HG03066 (cell line): ENCODE measurements at regions not wholly inside any gene's neighbourhood (a gene's known extent, or its start where the extent isn't known, plus 50 kb on each side); places are given as distances from the start of the nearest gene placed in this dataset.
"Not testable (repeated sequence)": the region's sequence is repeated elsewhere in the genome, so short reads cannot be mapped to it uniquely, and the experiment has no call there.

ENCODE experiments used
- ATAC-seq: cut with Tn5 transposase; IDR thresholded peaks from one replicate; pipeline ENCODE4 v1.9.1; 2021; ENCODE audit warnings: low read depth; ENCODE audit not compliant: unreplicated experiment

DNA sequence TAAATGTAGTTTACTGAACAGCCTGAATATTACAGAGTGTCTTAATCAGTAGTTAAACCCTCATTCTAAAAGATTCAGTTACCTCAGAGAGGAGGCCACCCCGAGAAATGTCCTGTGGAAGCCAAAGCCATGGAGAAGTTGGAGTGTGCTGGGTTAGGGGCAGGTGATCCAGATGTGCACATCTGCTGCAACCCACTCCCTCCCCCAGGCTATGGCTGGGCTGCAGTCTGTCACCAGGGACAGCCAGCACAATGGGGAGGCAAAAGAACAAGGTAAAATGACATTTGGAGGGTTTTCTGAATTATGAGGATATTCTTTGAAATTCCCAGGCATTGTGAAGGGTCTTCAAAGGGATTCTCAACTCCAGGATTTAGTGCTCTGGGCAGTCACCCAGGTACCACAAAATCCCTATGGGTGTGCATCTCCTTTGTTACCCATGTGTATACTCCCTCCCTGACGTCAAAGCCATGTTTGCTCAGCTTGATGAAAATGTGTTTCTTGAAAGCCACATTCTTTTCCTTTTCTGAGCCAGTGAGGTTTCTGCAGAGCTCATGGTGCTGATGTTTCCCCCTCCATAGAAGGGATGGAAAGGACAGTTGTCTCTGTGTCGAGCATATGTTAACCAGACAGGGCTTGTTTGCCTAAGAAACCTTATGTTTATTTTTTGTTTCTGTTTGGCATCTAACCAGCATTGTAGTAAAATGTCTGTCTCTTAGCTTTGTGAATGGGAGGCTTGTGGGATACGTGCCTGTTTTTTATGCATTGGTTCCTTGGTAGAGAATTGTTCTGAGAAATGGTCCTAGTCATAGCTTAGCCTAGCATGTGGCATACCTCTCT, 212.3 kb upstream of the TBX18 start:
- no peak for ATAC-seq

DNA sequence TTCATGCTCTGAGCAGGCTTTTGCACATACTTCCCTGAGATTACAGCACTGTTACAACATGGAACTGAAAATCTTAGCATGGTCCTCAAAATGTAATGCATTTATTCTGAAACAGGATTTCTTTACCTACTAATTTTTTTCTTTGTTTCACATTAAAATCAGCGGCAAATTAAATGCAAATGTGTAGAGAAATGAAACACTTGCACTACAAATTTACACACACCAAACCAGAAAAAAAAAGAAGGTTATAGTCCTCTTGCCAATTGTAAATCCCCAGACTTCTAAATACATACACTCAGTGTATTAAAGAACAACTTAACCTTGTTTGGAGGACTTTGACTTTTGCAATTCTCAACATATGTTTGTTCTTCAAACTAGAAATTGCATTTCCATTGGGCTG, 210.9 kb upstream of the TBX18 start:
- ATAC-seq: no peak

DNA sequence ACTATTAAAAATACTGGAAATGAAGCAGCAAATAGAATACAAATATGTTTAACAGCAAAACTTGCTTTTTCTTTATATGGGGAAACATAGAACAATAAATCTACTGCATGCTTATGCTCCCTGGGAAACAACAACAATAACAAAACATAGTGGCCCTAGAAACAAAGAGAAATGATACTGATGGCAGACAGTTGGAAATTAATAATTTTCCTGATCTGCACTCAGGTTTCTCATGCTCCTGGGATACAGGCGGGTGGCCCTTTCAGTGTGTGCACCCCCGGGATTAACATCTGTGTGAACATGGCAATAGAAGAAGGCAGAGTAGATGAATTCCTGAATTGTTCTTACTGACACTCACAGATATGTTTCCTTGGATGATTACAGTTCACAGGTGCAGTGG, 209.2 kb upstream of the TBX18 start:
- ATAC-seq: no peak

DNA sequence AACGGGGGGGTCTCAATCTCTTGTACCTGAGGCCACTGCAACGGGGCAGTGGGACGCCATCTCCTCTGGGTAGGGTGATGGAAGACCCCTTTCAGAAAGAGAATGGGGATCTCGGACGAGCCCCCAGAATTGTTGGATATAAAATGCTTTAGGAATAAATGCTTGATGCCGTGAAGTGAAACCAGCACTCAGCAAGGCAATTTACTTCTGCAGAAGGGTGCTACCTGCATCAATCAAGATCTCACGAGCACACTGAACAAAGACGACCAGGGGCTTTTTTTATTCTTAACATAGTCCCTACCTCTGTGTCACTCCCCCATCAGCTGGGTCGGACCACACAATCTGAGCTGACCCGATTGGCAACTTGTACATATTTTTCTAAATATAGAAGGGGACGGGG, 203.6 kb upstream of the TBX18 start:
- ATAC-seq: no peak

DNA sequence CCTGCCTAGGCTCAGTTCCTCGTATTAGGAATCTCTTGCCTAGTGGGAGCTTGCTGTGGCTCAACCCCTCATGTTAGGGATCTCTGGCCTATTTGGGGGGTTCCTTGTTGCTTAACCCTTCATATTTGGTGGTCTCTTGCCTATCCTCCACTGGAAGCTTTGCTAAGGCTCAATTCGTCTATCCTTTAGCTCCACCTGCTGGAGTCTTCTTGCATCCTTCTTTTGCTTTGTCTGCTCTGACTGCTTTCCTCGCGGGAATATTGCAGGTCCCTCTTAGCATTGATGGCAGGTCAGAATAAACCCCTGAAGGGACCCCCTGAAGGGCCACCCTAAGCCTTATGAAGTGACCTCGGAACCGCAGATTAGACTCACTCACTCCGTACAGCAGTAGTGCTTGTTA, 203.0 kb upstream of the TBX18 start:
- no peak for ATAC-seq

DNA sequence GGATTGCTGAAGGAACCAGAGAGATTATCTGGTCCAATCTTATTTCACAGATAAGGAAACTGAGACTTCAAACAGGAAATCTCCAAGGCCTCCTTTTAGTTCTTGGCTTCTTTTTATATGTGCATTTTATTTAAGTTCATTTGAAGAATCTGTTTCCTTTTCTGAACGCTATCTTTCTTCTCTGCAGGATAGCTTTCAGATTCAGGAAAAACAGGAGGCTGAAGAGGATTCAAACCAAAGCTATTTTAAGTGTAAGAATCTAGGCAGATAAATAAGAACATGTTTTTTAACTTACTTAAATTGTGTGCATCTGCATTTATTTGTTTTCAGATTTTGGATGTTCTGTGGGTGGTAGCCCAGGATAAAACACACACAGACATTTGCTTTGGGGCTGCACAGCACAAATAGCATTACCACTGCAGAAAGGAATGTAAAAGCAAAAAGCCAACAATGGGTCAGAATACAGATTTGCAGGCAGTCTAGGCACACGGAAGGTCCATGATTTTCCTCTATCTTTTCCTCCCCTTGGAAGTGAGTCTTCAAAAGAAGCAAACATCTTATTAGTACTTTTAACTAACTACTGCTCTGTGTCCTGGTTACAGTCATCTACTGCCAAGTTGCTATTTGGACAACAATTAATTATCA, 188.8 kb upstream of the TBX18 start:
- ATAC-seq: no peak

DNA sequence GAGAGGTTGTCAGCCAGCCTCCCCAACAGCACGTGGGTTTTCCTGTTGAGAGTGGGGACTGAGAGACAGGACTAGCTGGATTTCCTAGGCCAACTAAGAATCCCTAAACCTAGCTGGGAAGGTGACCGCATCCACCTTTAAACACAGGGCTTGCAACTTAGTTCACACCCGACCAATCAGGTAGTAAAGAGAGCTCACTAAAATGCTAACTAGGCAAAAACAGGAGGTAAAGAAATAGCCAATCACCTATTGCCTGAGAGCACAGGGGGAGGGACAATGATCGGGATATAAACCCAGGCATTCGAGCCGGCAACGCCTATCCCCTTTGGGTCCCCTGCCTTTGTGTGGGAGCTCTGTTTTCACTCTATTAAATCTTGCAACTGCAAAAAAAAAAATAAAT, 180.5 kb upstream of the TBX18 start:
- ATAC-seq: not testable (repeated sequence)

DNA sequence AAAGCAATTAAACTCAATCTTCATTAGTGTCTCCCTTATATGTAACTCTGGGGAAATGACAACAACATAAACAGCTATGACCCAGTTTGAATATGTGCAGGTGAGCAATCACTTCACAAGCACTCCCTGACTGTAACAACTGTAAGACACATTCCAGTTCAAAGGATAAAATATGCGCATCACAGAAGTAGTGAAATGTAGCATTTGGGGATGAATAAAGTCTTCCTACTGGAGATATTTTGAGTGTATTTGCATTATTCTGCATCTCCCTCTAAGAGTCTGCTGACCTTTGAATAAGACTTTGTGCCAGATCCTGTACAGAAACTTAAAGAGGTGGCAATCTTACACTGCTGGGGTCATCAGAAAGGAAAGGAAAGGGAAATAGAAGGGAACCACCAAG, 179.5 kb upstream of the TBX18 start:
- no peak for ATAC-seq

DNA sequence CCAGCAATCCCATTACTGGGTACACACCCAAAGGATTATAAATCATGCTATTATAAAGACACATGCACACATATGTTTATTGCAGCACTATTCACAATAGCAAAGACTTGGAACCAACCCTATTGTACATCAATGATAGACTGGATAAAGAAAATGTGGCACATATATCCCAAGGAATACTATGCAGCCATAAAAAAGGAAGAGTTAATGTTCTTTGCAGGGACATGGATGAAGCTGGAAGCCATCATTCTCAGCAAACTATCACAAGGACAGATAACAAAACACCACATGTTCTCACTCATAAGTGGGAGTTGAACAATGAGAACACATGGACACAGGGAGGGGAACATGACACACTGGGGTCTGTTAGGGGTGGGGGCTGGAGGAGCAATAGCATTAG, 177.2 kb upstream of the TBX18 start:
- ATAC-seq: not testable (repeated sequence)

DNA sequence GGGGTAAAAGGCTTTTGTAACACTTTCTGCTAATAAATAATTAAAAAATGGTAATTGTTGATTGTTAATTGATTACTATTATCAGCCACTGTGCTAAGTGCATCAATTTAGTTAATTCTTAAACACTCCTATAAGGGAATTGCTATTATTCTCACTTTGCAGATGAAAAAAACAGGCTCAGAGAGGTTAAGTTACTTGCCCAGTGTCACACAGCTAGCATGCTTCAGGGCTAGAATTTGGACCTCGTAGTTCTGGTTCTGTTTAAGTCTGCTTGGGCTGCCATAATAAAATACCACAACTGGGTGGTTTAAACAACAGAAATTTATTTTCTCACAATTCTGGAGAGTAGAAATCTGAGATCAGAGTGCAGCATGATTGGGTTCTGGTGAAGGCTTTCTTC, 164.8 kb upstream of the TBX18 start:
- no peak for ATAC-seq

DNA sequence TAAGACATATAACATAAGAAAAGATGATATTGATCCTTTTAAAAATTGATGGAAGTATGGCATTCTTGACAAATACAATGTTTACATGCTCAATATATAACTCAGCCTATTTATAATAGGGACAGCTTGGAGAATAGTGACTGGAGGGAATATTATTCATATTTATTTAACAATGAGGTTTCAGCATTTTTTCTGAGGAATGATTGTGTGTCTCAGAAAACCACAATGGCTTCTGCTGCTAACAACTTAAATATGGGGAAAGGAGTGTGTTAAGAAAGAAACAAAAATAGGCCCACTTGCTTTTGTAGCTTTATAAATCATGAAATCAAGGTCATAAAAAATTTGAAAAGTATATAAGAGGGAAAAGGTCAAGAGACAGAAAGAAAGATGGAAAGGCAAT, 163.2 kb upstream of the TBX18 start:
- ATAC-seq: no peak

DNA sequence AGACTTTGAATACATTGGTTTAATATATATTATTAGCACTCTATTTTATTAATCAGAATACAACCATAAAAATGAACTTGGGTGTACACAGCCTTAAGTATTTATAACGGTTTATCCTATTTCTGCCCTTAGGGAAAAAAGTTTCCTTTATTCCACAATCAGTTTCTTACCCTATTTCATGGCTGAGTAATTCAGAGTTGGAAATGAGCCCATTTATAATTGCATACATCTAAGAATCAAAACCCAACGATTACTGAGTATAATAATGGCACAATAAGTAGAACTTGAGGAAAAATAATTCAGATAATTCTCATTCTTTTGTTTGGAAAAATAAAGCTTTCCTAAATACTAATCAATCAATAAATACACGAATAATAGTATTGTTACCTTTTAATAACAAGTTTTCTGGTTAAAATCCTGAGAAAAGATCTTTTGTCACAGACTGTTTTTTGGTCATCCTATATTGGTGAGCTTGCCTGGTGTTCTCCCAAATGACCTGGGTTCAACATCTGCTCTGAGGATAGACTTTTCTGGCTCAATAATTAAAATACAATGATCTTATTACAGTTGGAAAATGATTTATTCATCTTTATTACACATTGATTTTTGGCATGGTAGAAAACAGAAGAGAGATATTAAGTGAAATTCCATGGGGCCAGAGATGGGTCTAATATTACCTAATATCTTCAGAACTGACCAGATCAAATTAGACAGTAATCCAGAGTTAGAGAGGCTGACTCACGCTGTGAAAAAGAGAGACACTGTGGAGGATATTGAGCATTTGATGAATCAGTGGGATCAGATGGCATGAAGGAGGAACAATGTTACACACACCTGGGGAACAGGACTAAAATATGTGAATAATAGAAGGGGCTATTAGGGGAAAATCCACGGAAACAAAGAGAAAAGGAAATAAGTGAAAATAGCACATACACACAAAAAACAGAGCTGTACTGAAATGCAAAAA, 162.1 kb upstream of the TBX18 start:
- no peak for ATAC-seq

DNA sequence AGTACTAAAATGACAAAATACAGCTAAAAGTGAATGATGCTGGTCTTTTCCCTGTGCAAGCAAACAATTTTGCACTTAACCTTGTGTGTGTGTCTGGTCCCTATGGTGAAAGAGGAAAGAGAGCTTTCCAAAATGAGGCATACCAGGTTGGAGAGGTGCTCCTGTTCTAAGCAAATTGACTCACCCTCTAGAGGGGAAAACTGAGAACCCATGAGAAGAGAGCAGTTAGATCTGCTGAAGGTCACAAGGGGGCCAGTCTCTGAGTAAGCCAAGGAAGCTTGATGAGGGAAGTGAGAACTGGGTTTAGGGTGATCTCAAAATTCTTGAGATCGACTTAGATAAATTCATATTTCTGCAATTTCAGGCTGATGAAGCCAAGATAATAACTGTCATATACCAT, 157.5 kb upstream of the TBX18 start:
- ATAC-seq: no peak

DNA sequence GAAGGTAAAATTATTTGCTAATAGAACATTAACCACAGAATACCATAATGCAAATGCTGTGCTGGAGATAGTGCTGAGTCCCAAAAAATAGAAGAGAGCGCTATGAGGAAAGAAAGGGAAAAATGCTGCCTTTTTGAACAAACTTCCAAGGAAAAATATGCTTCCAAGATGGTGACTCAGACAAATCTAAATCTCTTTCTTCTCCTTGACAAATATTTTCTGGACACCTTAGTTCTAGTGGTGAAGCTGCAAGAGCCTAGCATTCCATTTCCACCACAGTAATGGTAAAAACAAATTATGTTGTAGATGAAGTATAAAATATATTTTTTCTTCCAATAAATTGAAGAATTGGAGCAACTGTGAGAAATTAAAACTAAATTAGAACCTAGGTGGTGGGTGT, 155.6 kb upstream of the TBX18 start:
- no peak for ATAC-seq

DNA sequence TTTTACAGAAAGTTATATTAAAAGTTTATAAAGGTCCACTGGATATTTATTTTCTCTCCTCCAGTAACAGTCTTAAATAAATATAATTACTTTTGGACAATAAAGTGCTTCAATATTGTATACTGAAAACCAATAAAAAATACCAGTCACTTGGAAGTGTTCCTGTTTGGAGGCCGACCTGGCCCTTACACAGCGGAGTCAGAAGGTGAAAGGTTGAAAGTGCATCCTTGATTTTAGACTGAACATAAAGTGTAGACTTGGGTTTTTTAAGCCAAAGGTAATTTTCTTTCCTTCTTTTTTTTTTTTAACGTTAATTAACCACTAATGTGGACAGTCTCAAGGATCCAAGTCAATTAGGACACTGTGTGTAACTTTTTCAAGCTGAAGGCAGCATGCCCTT, 152.3 kb upstream of the TBX18 start:
- ATAC-seq: no peak

DNA sequence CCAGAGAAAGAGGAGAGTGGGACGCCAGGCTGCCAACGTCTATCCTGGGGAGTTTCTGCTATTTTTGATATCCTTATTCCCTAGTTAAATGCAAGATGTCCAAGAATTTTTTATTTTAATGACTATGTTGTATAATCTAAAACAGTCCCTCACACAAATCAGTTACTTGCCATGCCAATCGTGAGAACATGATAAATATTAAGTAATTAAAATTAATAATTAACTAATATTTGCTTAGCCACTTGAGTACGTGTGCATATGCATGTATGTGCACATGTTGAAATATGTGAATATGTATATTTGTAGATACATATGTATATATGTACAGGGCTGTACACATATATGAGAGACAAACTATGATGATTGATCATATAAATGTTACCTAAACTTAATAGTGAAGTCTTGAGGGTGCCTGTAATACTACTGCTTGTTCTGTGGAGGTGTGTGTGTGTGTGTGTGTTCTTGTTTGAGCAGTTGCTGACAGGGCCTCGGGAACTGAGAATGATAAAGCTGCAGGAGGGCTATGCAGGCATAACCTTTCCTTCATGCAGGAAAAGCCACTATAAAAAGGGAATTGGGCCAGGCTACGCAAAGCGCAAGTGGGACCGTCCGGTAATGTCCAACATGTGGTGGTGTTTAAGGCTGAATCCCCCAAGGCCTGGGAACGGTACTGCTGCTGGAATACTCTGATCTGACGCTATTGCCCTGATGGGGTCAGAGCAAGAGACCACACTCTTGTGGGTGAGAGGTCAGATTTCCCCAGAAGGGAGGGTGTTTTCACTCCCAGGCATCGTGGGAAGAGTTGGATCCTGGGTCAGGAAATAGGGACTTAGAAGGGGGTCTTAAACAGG, 148.3 kb upstream of the TBX18 start:
- ATAC-seq: no peak

DNA sequence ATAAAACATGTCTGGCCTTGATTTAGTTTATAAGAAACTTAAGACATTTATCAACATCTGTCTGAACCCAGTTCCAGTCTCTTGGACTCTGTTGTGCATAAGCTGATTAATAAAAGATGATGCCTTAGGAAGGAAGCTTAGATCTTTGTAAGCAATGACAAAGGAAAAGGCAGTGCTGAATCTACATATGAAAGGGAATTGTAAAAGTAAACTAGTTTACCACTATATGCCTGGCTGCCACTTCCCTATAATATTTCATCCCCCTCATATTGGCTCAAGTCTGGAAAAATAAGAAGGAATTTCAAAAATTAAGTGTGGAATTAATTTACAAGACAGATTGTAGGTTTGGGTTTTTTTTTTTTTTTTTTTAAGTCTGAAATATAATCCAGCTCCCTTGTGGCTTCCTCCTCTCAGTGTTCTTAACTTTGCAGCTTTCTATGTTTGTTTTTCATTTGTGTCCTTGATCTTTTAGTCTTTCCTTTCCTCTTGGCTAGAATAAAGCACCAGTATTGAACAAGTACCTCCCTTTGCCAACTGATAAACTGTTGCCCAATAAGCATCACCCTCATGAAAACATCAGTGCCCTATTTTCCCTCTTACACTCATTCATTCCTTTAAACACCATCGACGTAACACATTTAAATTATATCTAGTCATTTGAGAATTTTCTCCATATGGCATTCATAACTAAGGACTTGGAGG, 146.7 kb upstream of the TBX18 start:
- ATAC-seq: no peak

DNA sequence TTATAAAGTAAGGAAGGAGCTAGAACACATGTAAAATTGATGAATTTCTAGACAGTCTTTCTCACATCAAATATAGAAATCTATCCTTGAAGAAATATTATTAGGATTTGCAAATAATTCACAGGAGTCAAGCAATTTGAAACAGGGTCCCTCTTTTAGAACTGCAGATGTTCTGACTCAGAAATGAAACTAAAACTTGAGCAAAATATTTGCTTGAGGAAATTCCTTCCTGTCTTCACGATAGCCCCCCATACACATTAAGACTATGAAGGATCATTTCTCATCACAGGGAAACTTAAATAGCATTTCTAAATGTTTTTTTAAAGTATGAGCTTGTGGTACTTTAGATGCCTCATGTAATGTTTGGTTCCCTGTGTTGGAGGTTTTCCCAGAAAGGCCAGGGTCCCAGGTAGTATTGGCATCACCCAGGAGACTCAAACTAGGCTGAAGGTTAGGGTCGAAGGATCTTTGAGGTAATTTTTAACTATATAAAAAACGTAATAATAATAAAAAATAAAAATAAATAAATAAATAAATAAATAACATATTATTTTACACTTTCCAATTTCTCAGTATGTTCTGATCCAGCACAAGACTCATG, 144.0 kb upstream of the TBX18 start:
- no peak for ATAC-seq

DNA sequence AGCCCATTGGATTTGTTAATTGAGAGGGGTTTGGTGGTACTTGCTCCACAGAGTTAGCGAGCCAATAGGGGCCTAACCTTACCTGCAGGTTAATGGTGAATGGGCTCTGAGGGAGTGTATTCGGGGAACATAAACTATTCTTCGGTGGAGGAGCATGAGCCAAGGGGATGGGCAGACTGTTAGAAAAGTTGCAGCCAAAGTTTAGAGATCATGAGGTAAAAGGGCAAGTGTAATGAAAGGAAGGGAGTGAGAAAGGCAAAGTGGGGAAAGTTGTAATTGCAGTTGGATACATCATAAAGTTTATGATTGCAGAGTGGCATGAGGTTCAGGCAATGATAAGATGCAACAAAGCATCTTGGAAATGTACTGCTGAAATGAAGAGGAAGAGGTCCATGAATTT, 142.1 kb upstream of the TBX18 start:
- ATAC-seq: no peak
